Immature natural killer cell (primary cell): ENCODE measurements at regions not wholly inside any gene's neighbourhood (a gene's known extent, or its start where the extent isn't known, plus 50 kb on each side); places are given as distances from the start of the nearest gene placed in this dataset.

Experiments
- DNase-seq, 3 donors: peaks; one replicate each; pipeline ENCODE4 v3.0.0; 2022; ENCODE audit warnings: mixed read lengths in 1 of 3
- H3K27ac Mint-ChIP-seq, 6 donors: one replicate each; pipeline ENCODE4 v1.8.0; 2020; ENCODE audit warnings: mixed read lengths in 6 of 6, mild to moderate bottlenecking in 5 of 6, inconsistent platforms in 4 of 6, moderate library complexity in 3 of 6
- H3K27me3 Mint-ChIP-seq, 3 donors: one replicate each; pipeline ENCODE4 v1.8.0; 2020 to 2021; ENCODE audit warnings: low read depth in 3 of 3, mild to moderate bottlenecking in 3 of 3, mixed read lengths in 3 of 3, moderate library complexity in 3 of 3, inconsistent platforms in 1 of 3
- H3K36me3 Mint-ChIP-seq, 3 donors: one replicate each; pipeline ENCODE4 v1.8.0; 2020; ENCODE audit warnings: mixed read lengths in 3 of 3, inconsistent platforms in 2 of 3, mild to moderate bottlenecking in 2 of 3
- H3K4me1 Mint-ChIP-seq, 2 donors: one replicate each; pipeline ENCODE4 v1.8.0; 2020; ENCODE audit warnings: inconsistent platforms in 2 of 2, mild to moderate bottlenecking in 2 of 2, mixed read lengths in 2 of 2, moderate library complexity in 1 of 2
- H3K4me3 Mint-ChIP-seq, 5 donors: one replicate each; pipeline ENCODE4 v1.8.0; 2020; ENCODE audit warnings: mild to moderate bottlenecking in 5 of 5, mixed read lengths in 5 of 5, inconsistent platforms in 3 of 5, moderate library complexity in 3 of 5
- H3K9me3 Mint-ChIP-seq, 6 donors: one replicate each; pipeline ENCODE4 v1.8.0; 2020; ENCODE audit warnings: mild to moderate bottlenecking in 6 of 6, mixed read lengths in 6 of 6, inconsistent platforms in 4 of 6, moderate library complexity in 3 of 6

DNA sequence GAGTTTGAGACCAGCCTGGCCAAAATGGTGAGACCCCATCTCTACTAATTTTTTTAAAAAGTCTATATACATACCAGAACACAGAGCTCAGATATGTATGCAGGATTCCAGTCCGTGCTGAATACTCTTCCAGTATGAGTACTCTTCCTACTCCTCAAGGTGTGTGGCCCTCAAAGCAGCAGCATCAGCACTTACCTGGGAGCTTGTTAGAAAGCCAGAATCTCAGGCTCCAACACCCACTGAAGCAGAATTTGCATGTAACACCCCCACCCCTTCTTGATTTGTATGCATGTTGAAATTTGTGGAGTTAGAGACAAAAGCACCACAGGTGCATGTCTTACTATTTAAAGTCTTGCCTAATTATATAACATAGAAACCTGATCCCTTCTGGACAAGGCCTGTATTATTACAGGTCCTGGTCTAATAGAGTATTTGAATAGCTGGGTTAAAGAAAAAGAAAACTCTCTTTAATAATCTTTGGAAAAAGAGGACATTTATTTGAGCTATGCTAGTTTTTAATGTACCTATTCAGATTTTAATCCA, 50.3 kb upstream of the NFE2L2 start:
- H3K4me3 Mint-ChIP-seq, result no peak overlapping the region
- no peak for DNase-seq
- peaks cover 0 to 5% of the 10 kb centered on the region in 2 donors for H3K4me1 Mint-ChIP-seq
- H3K27me3 Mint-ChIP-seq, result peaks cover 0 to 2% (median 0%) of the 10 kb centered on the region in 3 donors
- H3K36me3 Mint-ChIP-seq, result peaks cover 0 to 12% (median 8%) of the 10 kb centered on the region in 3 donors
- H3K27ac Mint-ChIP-seq, result no peak overlapping the region
- peaks cover 0 to 1% (median 0%) of the 10 kb centered on the region in 6 donors for H3K9me3 Mint-ChIP-seq

DNA sequence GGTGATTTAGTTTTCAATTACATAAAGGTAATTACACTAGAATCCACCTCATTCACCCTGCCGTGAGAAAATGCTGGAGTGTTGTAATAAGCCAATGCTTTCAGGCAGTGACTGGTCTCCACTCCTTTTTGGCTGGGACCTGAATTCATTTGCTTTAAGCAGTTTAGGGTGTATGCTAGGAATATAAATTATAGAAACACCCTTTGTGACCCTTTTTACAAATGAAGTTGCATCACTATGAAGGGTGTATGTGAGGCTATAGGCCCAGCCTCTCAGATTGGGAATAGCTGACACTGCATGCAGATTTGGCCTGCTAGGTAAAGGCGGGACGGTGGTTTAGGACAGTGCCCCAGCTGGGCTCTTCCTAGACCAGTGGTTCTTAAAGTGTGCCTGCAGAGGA, 50.8 kb upstream of the NFE2L2 start:
- H3K4me1 Mint-ChIP-seq, result no peaks in the 10 kb centered on the region
- peaks cover 0 to 1% (median 0%) of the 10 kb centered on the region in 6 donors for H3K9me3 Mint-ChIP-seq
- H3K27ac Mint-ChIP-seq, result no peak overlapping the region
- H3K4me3 Mint-ChIP-seq, result no peak overlapping the region
- peaks cover 0 to 12% (median 8%) of the 10 kb centered on the region in 3 donors for H3K36me3 Mint-ChIP-seq
- DNase-seq, result no peak
- H3K27me3 Mint-ChIP-seq, result peaks cover 0 to 2% (median 0%) of the 10 kb centered on the region in 3 donors

DNA sequence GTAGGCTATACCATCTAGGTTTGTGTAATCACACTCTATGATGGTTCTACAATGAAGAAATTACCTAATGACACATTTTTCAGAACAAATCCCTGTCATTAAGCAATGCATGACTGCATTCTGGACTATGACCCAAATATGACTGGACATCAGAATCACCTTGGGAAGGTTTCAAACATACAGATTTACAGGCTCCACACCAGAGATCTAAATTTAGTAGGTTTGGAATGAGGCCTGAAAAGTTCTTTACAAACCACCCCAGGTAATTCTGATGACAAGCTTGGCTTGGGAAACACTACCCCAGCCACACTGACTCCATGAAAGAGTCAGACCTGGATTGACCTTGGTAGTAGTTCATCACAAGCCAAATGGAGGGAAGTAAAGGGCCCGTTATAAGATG, 52.2 kb upstream of the NFE2L2 start:
- Mint-ChIP-seq H3K27ac (no peak overlapping the region), H3K36me3 (peaks cover 0 to 12% (median 8%) of the 10 kb centered on the region in 3 donors), H3K4me3 (no peak overlapping the region), H3K9me3 (peaks cover 0 to 1% (median 0%) of the 10 kb centered on the region in 6 donors), H3K4me1 (no peaks in the 10 kb centered on the region), H3K27me3 (peaks cover 0 to 2% (median 0%) of the 10 kb centered on the region in 3 donors)
- DNase-seq, result no peak

DNA sequence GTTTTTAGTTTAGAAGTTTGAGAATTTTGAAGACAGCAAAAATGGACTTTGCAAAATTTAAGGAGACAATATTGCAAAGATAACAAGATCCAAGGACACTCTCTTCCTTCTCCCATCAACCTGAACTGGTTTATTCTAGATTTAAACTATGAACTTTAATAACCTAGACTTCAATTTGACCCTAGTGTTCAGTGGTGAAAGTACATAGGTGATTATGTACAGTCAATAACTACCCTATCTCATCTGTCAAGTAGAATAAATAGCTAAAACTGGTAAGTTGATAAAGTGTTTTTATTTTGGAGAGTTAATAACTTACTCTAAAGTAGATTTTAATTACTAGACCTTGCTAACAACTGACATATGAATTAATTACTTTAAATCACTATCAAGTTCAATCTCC, 52.9 kb upstream of the NFE2L2 start:
- Mint-ChIP-seq H3K27me3 (peaks cover 0 to 2% (median 0%) of the 10 kb centered on the region in 3 donors), H3K36me3 (peaks cover 0 to 12% (median 8%) of the 10 kb centered on the region in 3 donors), H3K4me1 (no peaks in the 10 kb centered on the region), H3K9me3 (no peaks in the 10 kb centered on the region), H3K4me3 (no peak overlapping the region), H3K27ac (no peak overlapping the region)
- no peak for DNase-seq

DNA sequence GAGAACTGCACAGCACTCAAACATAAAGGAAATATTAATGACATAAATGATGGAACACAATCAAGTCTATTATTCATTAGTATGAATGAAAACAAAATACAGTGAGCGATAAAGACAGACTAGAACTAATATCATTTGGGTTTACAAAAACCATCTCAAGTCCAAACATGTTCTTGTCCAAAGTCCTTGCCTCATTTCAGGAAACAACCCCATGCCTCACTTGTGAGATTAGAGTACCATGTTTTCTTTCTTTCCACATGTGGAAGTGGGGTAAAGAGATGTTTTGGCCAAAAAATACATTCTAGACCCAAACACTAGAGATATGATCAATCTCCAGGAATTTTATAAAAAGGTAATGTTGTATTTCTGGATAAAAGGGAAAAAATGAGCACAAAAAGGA, 53.3 kb upstream of the NFE2L2 start:
- DNase-seq, result no peak
- H3K4me3 Mint-ChIP-seq, result no peak overlapping the region
- H3K9me3 Mint-ChIP-seq, result no peaks in the 10 kb centered on the region
- peaks cover 0 to 12% (median 8%) of the 10 kb centered on the region in 3 donors for H3K36me3 Mint-ChIP-seq
- peaks cover 0 to 2% (median 0%) of the 10 kb centered on the region in 3 donors for H3K27me3 Mint-ChIP-seq
- H3K4me1 Mint-ChIP-seq, result no peaks in the 10 kb centered on the region
- H3K27ac Mint-ChIP-seq, result no peak overlapping the region

DNA sequence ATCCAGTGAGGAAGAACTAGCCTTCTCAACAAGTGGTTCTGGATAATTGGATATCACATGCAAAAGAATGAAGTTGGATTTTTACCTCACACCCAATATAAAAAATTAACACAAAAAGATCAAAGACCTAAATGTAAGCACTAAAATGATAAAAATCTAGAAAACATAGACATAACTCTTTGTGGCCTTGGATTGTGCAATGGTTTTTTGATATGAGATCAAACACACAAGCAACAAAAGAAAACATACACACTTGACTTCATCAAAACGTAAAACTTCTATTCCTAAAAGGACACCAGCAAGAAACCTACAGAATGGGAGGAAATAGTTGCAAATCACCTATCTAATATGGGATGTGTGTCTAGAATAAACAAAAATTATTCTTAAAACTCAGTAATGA, 54.1 kb upstream of the NFE2L2 start:
- Mint-ChIP-seq H3K4me3 (no peak overlapping the region), H3K4me1 (no peaks in the 10 kb centered on the region), H3K27me3 (peaks cover 0 to 2% (median 0%) of the 10 kb centered on the region in 3 donors), H3K9me3 (no peaks in the 10 kb centered on the region), H3K36me3 (peaks cover 6 to 18% (median 15%) of the 10 kb centered on the region in 3 donors), H3K27ac (no peak overlapping the region)
- DNase-seq, result no peak

DNA sequence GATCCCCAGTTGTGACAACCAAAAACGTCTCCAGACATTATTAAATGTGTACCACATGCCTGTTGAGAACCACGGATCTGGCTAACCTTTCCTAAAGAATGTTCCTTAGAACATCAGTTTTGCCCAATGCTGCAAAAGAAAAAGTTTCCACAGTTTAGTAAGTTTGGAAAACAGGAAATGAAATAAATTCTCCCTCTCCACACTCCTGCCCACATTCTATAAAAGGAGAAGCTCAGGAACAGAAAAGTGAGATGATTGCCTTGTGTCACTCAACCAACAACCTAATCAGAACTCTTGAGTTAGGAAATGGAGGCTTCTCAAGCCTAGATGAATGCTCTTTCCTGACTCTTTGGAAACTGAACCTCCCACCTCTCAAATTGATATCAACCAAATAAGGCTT, 56.1 kb upstream of the NFE2L2 start:
- H3K27me3 Mint-ChIP-seq, result peaks cover 0 to under 1% (median 0%) of the 10 kb centered on the region in 3 donors
- H3K36me3 Mint-ChIP-seq, result peaks cover 6 to 18% (median 15%) of the 10 kb centered on the region in 3 donors
- H3K9me3 Mint-ChIP-seq, result no peaks in the 10 kb centered on the region
- no peak for DNase-seq
- no peak overlapping the region for H3K4me3 Mint-ChIP-seq
- no peak overlapping the region for H3K27ac Mint-ChIP-seq
- no peaks in the 10 kb centered on the region for H3K4me1 Mint-ChIP-seq

DNA sequence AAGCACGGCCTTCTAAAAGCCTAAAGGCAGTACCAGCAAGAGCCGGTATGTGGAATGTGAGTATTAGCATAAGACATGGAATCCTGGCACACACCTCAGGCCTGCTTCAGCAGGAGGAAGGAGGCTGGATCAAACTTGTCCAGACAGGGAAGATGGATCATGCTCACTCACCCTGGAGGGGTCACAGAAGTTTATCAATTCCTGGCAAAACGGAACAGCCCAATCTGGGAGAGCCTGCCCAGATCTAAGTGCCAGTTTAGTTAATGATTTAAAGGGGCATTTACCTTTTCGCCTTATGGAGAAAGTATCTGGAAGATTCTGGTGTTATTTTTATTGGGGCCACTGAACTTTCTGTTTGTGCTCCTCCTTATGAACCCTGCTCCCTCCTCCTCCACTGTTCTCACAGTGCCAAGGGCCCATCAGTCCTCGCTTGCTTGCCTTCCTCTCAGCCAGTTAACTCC, 58.3 kb upstream of the NFE2L2 start:
- DNase-seq, result no peak
- no peak overlapping the region for H3K4me3 Mint-ChIP-seq
- H3K27ac Mint-ChIP-seq, result no peak overlapping the region
- H3K27me3 Mint-ChIP-seq, result no peaks in the 10 kb centered on the region
- H3K4me1 Mint-ChIP-seq, result no peaks in the 10 kb centered on the region
- H3K36me3 Mint-ChIP-seq, result peaks cover 6 to 18% (median 15%) of the 10 kb centered on the region in 3 donors
- no peaks in the 10 kb centered on the region for H3K9me3 Mint-ChIP-seq

DNA sequence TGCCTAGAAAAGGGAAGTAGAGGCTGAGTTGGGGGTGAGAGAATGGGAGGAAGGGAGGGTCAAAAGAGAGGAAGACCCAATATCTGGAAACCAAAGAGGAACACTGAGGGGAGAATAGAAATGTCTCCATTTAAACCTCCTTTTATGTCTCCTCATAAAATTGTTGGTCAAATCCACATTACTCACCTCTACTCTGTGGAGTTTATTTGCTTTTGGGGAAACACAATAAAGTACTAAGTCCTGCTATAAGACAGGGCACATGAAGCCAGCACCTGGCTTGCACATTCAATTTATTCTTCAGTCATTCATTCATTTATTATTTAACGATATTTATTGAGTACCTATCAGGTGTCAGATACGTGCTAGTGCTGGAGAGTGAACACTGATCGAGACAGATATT, 60.3 kb upstream of the NFE2L2 start:
- DNase-seq, result no peak
- Mint-ChIP-seq H3K36me3 (peaks cover 6 to 10% (median 6%) of the 10 kb centered on the region in 3 donors), H3K4me3 (no peak overlapping the region), H3K9me3 (no peaks in the 10 kb centered on the region), H3K4me1 (no peaks in the 10 kb centered on the region), H3K27ac (no peak overlapping the region), H3K27me3 (no peaks in the 10 kb centered on the region)

DNA sequence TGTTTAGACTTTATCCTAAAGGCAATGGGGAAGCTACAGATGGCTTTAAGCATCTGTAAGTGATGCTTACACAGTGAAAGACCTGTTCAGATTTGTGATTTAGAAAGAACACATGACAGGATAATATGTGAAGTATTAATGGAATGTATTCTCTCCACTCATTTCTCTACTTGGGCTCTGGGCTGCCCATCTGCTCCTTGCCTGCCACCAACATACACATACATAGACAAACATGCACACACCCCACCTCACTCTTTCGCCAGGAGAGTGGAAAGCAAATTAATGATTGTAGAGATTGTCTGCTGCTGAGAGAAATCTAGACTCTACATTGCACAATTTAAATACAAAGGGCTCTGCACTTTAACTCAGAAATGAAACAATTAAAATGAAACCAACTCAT, 61.0 kb upstream of the NFE2L2 start:
- no peak for DNase-seq
- Mint-ChIP-seq H3K36me3 (peaks cover 6 to 10% (median 6%) of the 10 kb centered on the region in 3 donors), H3K9me3 (no peaks in the 10 kb centered on the region), H3K27me3 (no peaks in the 10 kb centered on the region), H3K4me3 (no peak overlapping the region), H3K4me1 (no peaks in the 10 kb centered on the region), H3K27ac (no peak overlapping the region)

DNA sequence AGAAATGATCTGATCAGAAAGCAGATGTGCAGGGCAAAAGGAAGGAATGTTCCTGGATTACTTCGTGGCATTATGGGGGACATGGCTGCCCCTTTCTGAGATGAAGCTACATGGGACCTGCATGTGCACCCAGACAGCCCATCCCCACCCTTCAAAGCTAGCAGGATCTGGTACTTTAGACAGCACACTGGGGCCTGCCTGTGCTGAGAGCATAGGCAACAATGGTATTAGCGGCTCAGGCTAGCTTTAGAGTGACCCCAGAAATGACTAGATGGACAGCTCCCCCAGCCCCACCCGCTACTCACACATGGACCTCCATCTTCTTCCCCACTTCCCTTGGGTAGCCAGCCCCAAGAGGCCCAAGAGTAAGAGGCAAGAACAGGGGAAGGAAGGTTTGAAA, 61.5 kb upstream of the NFE2L2 start:
- Mint-ChIP-seq H3K9me3 (no peaks in the 10 kb centered on the region), H3K4me1 (no peaks in the 10 kb centered on the region), H3K36me3 (peaks cover 6 to 10% (median 6%) of the 10 kb centered on the region in 3 donors), H3K27ac (no peak overlapping the region), H3K27me3 (no peaks in the 10 kb centered on the region), H3K4me3 (no peak overlapping the region)
- no peak for DNase-seq

DNA sequence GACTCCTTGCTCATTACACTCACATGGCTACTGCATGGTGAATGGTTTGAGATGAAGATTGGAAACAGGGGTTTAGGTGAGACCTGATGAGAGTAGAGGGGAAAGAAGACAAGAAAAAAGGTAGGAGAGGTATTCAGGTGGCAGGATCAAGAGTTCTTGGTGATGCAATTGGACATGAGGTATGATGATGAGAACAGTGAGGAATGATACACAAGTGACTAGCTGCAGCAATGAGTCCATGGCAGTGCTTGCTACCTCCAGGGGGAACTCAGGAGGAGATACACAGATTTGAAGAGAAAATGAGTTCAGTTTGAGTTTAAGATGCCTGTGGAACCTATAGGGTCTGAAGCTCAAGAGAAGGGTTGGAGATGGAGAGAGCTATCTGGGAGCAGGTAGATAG, 62.1 kb upstream of the NFE2L2 start:
- Mint-ChIP-seq H3K4me3 (no peak overlapping the region), H3K27me3 (no peaks in the 10 kb centered on the region), H3K9me3 (no peaks in the 10 kb centered on the region), H3K27ac (no peak overlapping the region), H3K4me1 (no peaks in the 10 kb centered on the region), H3K36me3 (peaks cover 6 to 10% (median 10%) of the 10 kb centered on the region in 3 donors)
- DNase-seq, result no peak

DNA sequence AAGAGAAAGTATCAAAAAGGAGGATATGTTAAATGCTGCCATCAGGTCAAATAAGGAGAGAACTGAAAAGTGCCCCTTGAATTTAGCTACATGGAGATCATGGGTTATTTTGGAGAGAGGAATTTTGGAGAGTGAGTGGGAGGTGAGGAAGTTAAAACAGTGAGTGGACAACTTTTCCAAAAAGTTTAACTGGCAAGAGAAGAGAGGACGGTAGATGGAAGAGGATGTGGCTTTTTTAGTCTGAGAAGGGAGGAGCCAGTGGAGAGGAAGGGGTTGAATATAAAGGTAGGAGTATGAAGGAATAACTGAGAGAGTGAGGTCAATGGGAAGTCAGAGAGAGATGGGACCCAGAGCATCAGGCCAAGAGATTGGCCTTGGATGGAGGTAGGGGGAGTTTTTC, 62.5 kb upstream of the NFE2L2 start:
- DNase-seq, result no peak
- Mint-ChIP-seq H3K9me3 (no peaks in the 10 kb centered on the region), H3K4me3 (no peak overlapping the region), H3K27me3 (no peaks in the 10 kb centered on the region), H3K4me1 (peaks cover 0 to under 1% of the 10 kb centered on the region in 2 donors), H3K27ac (no peak overlapping the region), H3K36me3 (peaks cover 6 to 10% (median 10%) of the 10 kb centered on the region in 3 donors)

DNA sequence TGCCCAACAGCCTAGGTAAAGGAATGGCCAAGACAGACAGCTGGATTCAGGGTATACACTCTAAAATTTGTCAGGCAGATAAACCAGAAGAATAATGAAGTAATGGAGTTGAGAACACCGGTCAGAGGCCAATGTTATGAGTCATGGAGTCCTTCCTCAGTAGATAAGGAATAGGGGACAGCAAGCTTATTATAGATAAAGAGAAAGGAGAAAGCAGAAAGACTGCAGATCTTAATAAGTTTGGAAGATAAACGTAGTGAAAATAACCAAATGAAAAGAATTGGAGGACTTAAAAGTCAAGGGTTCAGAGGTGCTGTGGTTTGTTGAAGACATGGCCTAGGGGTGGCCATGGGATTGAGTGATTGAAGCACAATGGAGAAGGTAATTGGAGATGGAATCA, 63.5 kb upstream of the NFE2L2 start:
- H3K27ac Mint-ChIP-seq, result no peak overlapping the region
- no peak for DNase-seq
- no peaks in the 10 kb centered on the region for H3K9me3 Mint-ChIP-seq
- H3K4me1 Mint-ChIP-seq, result peaks cover 2 to 7% of the 10 kb centered on the region in 2 donors
- no peaks in the 10 kb centered on the region for H3K27me3 Mint-ChIP-seq
- H3K4me3 Mint-ChIP-seq, result no peak overlapping the region
- peaks cover 4 to 8% (median 8%) of the 10 kb centered on the region in 3 donors for H3K36me3 Mint-ChIP-seq

DNA sequence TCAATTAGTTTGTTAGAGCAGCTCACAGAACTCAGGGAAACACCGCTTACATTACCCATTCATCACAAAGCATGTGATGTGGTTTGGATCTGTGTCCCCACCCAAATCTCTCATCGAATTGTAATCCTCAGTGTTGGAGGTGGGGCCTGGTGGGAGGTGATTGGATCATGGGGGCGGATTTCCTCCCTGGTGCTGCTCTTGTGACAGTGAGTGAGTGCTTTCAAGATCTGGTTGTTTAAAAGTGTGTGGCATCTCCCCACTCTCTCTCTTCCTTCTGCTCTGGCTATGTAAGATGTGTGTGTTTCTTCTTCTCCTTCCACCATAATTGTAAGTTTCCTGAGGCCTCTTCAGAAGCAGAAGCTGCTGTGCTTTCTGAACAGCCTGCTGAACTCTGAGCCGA, 63.5 kb upstream of the AGPS start:
- Mint-ChIP-seq H3K27me3 (no peaks in the 10 kb centered on the region), H3K36me3 (peaks cover 0 to 4% (median 3%) of the 10 kb centered on the region in 3 donors), H3K4me3 (no peak overlapping the region), H3K27ac (no peak overlapping the region), H3K9me3 (no peaks in the 10 kb centered on the region), H3K4me1 (peaks cover 2 to 7% of the 10 kb centered on the region in 2 donors)
- DNase-seq, result no peak
